Caco-2 (cell line): ENCODE measurements at regions not wholly inside any gene's neighbourhood (a gene's known extent, or its start where the extent isn't known, plus 50 kb on each side); places are given as distances from the start of the nearest gene placed in this dataset.

Source experiments
- BruUV-seq: library from RNA; stranded (reverse); fragments of 400-500 nt; replicated peaks from 2 replicates; lab custom pipeline; 2021; lab: Mats Ljungman, UMichigan
- CTCF ChIA-PET: fragments of 300-600 bp; sonication (Branson Sonifier 250); formaldehyde crosslinking; loops from one replicate; lab custom pipeline; 2022; ENCODE audit warnings: antibody characterized with exemption; lab: Charles Lee
- POLR2A ChIA-PET: fragments of 300-600 bp; sonication (Branson Sonifier 250); formaldehyde crosslinking; loops from one replicate; lab custom pipeline; 2022; ENCODE audit warnings: antibody characterized with exemption; lab: Charles Lee
- DNase-seq, 2 experiments: peaks; one replicate each; pipeline versions ENCODE4 v3.0.0 to v3.0.0-alpha.2; 2020 to 2022
- H3K27me3 ChIP-seq: replicated peaks from 2 replicates; pipeline ENCODE4 v1.6.0; 2011; ENCODE audit warnings: low read length; ENCODE audit not compliant: control insufficient read depth, insufficient read depth
- H3K36me3 ChIP-seq: 2 replicates; pipeline ENCODE4 v1.5.1; 2011; ENCODE audit warnings: low read length; ENCODE audit not compliant: control insufficient read depth, insufficient read depth
- H3K4me1 ChIP-seq: fragments of 250-450 bp; sonication (Bioruptor Pico); 2 replicates; pipeline ENCODE4 v1.5.1; 2020; ENCODE audit warnings: mild to moderate bottlenecking
- H3K4me3 ChIP-seq: 2 replicates; pipeline ENCODE4 v1.5.1; 2011; ENCODE audit warnings: low read depth, mild to moderate bottlenecking, control low read depth, low read length
- H3K9me3 ChIP-seq: fragments of 250-450 bp; sonication (Bioruptor Pico); 2 replicates; pipeline ENCODE4 v1.5.1; 2020; ENCODE audit warnings: mild to moderate bottlenecking, moderate library complexity
- H3K27ac Mint-ChIP-seq: one replicate; pipeline ENCODE4 v1.8.0; 2022; ENCODE audit warnings: mixed read lengths; ENCODE audit not compliant: unreplicated experiment
- H3K27me3 Mint-ChIP-seq: one replicate; pipeline ENCODE4 v1.8.0; 2022; ENCODE audit warnings: mixed read lengths; ENCODE audit not compliant: insufficient read depth, unreplicated experiment
- H3K36me3 Mint-ChIP-seq: one replicate; pipeline ENCODE4 v1.8.0; 2022; ENCODE audit warnings: mild to moderate bottlenecking, mixed read lengths; ENCODE audit not compliant: insufficient read depth, unreplicated experiment
- H3K4me1 Mint-ChIP-seq: one replicate; pipeline ENCODE4 v1.8.0; 2022; ENCODE audit warnings: low read depth, mixed read lengths; ENCODE audit not compliant: unreplicated experiment
- H3K4me3 Mint-ChIP-seq: one replicate; pipeline ENCODE4 v1.8.0; 2022; ENCODE audit warnings: mild to moderate bottlenecking, moderate library complexity, mixed read lengths; ENCODE audit not compliant: unreplicated experiment
- H3K9me3 Mint-ChIP-seq: one replicate; pipeline ENCODE4 v1.8.0; 2022; ENCODE audit warnings: mixed read lengths; ENCODE audit not compliant: unreplicated experiment
- intact Hi-C: fragments of 100-400 bp; cut with micrococcal nuclease; formaldehyde crosslinking; loops from one replicate; pipeline ENCODE4 v1.10.0; 2022; ENCODE audit not compliant: unreplicated experiment
- TF ChIP-seq, protein P1 (sequence below), 2 experiments: fragments of 200-600 bp in 1 of 2; IDR thresholded peaks; 1 replicate in 1 of 2; 2 replicates in 1 of 2; pipeline versions ENCODE4 v1.5.1 to v1.8.0; 2011 to 2022; ENCODE audit warnings: antibody characterized with exemption in 1 of 2, control low read depth in 1 of 2, inconsistent platforms in 1 of 2, low read depth in 1 of 2, low read length in 1 of 2, mild to moderate bottlenecking in 1 of 2, moderate library complexity in 1 of 2; ENCODE audit not compliant: insufficient read depth in 1 of 2, severe bottlenecking in 1 of 2, unreplicated experiment in 1 of 2

DNA sequence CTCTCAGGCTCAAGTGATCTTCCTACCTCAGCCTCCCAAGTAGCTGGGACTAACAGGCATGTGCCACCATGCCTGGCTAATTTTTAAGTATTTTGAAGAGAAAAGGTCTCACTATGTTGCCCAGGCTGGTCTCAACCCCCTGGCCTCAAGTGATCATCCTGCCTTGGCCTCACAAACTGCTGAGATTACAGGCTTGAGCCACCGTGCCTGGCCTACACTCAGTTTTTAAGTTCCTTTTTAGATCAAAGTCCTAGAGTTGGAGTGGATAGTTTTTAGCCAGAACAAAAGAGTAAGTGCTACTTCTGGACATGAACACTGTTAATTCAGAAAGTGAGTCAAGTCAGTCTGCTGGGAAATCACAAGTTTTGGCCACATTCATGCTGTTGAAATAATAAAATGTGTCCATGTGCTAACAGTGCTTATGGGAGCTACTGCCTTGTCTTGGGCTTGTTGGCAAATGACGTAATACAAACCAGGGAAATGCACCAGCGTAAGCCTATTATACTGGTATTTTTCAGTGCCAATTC lies 84.2 kb downstream of the NDUFS5 start:
- intact Hi-C loops: no loop called here
- CTCF ChIA-PET: interaction anchor here (1.0 to 1.4 kb wide), 2 partner anchors 82 to 148 kb away, joined by 3 to 5 read pairs; no protein-coding TSS in a partner anchor
- no peaks in the 10 kb centered on the region for H3K36me3 Mint-ChIP-seq
- no peaks in the 10 kb centered on the region for H3K9me3 Mint-ChIP-seq
- POLR2A ChIA-PET: no interaction called here
- no peak overlapping the region for H3K4me3 Mint-ChIP-seq
- H3K9me3 ChIP-seq: no peaks in the 10 kb centered on the region
- TF ChIP-seq, protein P1, sequence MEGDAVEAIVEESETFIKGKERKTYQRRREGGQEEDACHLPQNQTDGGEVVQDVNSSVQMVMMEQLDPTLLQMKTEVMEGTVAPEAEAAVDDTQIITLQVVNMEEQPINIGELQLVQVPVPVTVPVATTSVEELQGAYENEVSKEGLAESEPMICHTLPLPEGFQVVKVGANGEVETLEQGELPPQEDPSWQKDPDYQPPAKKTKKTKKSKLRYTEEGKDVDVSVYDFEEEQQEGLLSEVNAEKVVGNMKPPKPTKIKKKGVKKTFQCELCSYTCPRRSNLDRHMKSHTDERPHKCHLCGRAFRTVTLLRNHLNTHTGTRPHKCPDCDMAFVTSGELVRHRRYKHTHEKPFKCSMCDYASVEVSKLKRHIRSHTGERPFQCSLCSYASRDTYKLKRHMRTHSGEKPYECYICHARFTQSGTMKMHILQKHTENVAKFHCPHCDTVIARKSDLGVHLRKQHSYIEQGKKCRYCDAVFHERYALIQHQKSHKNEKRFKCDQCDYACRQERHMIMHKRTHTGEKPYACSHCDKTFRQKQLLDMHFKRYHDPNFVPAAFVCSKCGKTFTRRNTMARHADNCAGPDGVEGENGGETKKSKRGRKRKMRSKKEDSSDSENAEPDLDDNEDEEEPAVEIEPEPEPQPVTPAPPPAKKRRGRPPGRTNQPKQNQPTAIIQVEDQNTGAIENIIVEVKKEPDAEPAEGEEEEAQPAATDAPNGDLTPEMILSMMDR (IDR thresholded peaks at IDR 0.05; ENCODE audit: insufficient read depth in 1 of 2, low read depth in 1 of 2, low read length in 1 of 2, severe bottlenecking in 1 of 2, unreplicated experiment in 1 of 2): no peak
- BruUV-seq: no TSS peak
- no peak for DNase-seq
- no peaks in the 10 kb centered on the region for H3K36me3 ChIP-seq
- no peaks in the 10 kb centered on the region for H3K27me3 ChIP-seq
- no peaks in the 10 kb centered on the region for H3K27me3 Mint-ChIP-seq
- peaks cover 16% of the 10 kb centered on the region for H3K4me1 ChIP-seq
- no peak overlapping the region for H3K4me3 ChIP-seq
- no peak overlapping the region for H3K27ac Mint-ChIP-seq
- no peaks in the 10 kb centered on the region for H3K4me1 Mint-ChIP-seq

DNA sequence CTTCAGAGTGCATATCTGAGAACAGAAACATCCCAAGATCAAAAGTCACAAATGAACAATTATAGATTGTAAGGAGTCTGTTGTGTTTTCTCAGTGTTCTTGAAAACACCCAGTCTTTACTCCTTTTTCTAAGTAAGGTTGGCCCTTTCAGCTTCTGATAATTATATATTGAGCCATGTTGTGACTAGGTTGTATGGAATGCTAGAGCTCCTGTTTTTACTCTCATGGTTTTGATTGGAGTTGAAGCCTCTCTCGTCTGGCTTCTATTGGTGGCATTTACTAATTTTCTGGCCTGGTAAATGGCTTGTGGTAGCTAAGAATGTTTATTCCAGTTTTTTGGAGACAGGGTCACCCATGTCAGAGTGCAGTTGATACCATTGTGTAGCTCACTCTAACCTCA lies 84.7 kb downstream of the NDUFS5 start:
- intact Hi-C loops: no loop called here
- Mint-ChIP-seq H3K27me3 (no peaks in the 10 kb centered on the region), H3K9me3 (no peaks in the 10 kb centered on the region), H3K36me3 (no peaks in the 10 kb centered on the region), H3K4me1 (no peaks in the 10 kb centered on the region), H3K4me3 (no peak overlapping the region), H3K27ac (no peak overlapping the region)
- ChIA-PET POLR2A (no interaction called here), CTCF (interaction anchor here (1.0 to 1.4 kb wide), 2 partner anchors 82 to 148 kb away, joined by 3 to 5 read pairs; no protein-coding TSS in a partner anchor)
- no TSS peak for BruUV-seq
- peaks cover 21% of the 10 kb centered on the region for H3K4me1 ChIP-seq
- H3K4me3 ChIP-seq: no peak overlapping the region
- TF ChIP-seq, protein P1 (IDR thresholded peaks at IDR 0.05; ENCODE audit: insufficient read depth in 1 of 2, low read depth in 1 of 2, low read length in 1 of 2, severe bottlenecking in 1 of 2, unreplicated experiment in 1 of 2): no peak
- no peaks in the 10 kb centered on the region for H3K9me3 ChIP-seq
- DNase-seq: no peak
- H3K27me3 ChIP-seq: no peaks in the 10 kb centered on the region
- H3K36me3 ChIP-seq: no peaks in the 10 kb centered on the region

DNA sequence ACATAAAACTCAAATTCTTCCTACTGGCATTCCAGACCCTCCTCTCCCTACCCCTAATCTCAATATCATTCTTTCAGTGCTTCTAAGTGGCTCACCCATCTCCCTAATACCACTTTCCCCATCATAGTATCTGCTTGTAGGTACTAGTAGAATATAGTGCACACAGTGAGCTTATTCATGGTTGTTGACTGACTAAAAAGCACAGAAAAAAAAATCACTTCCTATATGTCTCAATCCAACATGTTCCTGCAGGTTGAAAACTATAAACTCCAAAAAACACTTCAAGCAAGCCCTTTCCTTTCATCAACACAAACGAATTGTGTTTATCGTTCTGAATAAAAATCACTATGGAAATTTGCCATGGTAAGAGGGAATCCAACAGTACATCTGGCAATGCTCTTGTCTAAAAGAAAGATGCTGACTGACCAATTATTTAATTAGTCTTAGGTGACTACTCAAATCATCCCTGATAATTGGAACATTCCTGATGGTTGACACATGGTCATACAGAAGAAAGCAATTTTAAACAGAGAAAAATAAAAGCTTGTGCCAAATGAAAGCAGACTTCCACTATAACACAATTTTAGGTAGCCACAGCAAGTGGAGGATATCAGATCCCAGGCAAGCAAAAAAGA lies 87.1 kb downstream of the NDUFS5 start:
- Mint-ChIP-seq H3K27me3 (no peaks in the 10 kb centered on the region), H3K27ac (no peak overlapping the region), H3K9me3 (no peaks in the 10 kb centered on the region), H3K4me3 (no peak overlapping the region), H3K36me3 (peaks cover 6% of the 10 kb centered on the region), H3K4me1 (peaks cover 7% of the 10 kb centered on the region)
- no peaks in the 10 kb centered on the region for H3K36me3 ChIP-seq
- no peak for DNase-seq
- H3K4me3 ChIP-seq: no peak overlapping the region
- ChIA-PET POLR2A (no interaction called here), CTCF (interaction anchor here (0.6 kb wide), 1 partner anchor 22 kb away, joined by 3 read pairs; no protein-coding TSS in a partner anchor)
- peaks cover 37% of the 10 kb centered on the region for H3K4me1 ChIP-seq
- intact Hi-C loops: no loop called here
- no peaks in the 10 kb centered on the region for H3K9me3 ChIP-seq
- no TSS peak for BruUV-seq
- TF ChIP-seq, protein P1 (IDR thresholded peaks at IDR 0.05; ENCODE audit: insufficient read depth in 1 of 2, low read depth in 1 of 2, low read length in 1 of 2, severe bottlenecking in 1 of 2, unreplicated experiment in 1 of 2): no peak
- no peaks in the 10 kb centered on the region for H3K27me3 ChIP-seq
